Ishikawa (cell line): ENCODE measurements at regions not wholly inside any gene's neighbourhood (a gene's known extent, or its start where the extent isn't known, plus 50 kb on each side); places are given as distances from the start of the nearest gene placed in this dataset.

Source experiments
- EGR1 ChIP-seq: IDR thresholded peaks from 2 replicates; pipeline ENCODE4 v1.6.1; 2012
- TAF1 ChIP-seq: IDR thresholded peaks from 2 replicates; pipeline ENCODE4 v1.6.1; 2012; ENCODE audit warnings: low read depth, mild to moderate bottlenecking
- TCF12 ChIP-seq: IDR thresholded peaks from 2 replicates; pipeline ENCODE4 v1.6.1; 2012; ENCODE audit warnings: low read depth
- YY1 ChIP-seq: IDR thresholded peaks from 2 replicates; pipeline ENCODE4 v1.6.1; 2012; ENCODE audit warnings: low read depth

- TF ChIP-seq EGR1 (no peak), YY1 (no peak), TCF12 (no peak), TAF1 (no peak)
These were observed 132.5 kb upstream of the ARGLU1 start for GRCh38 chr13:106700439-106700838.
